ENCODE measurements at regions not wholly inside any gene's neighbourhood (a gene's known extent, or its start where the extent isn't known, plus 50 kb on each side); places are given as distances from the start of the nearest gene placed in this dataset.

DNA sequence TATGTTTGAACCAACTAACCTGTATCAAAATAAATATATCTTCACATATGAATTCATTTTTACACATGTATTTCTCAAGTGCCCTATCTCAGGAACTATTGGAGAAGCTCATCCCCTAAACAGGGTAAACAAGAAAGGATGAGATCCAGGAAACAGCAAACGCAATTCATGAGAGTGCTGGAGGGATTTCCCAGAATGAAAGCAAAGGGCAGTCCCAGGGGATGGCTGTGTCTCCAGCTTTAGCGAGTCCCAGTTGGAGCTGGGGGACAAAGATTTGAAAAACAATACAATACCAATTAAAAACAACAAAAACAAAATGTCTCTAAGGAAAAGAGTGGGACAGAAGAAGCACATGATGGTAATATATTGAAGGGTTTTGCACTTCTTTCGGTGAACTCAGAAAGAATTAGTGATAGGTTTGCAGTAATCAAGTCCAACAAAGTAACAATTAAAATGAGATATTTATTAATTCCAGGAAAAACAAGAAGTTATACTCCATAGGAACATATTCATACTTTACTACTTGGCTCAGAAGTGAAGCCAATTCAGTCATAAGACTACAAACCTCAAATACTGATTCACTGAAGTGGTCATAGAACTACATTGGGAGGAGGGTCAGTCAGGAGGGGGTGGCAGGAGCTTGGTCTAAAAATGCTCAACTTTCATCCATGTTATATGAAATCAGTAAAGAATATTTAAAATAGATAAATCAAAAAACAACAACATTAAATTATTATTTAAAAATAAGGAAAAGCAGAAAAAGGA, 73.1 kb upstream of the PDE1A start:
- H2AFZ ChIP-seq (ENCODE audit: low read length): no peak overlapping the region
- no peaks in the 10 kb centered on the region for H3K36me3 ChIP-seq (replicated peaks in 1 of 2; ENCODE audit: control insufficient read depth in 2 of 2, insufficient read depth in 2 of 2, low read length in 2 of 2)
- H3K23ac ChIP-seq (ENCODE audit: low read depth, low read length, poor library complexity): no peak overlapping the region
- H3K4me2 ChIP-seq (ENCODE audit: insufficient read depth, low read length, poor library complexity, severe bottlenecking): no peak overlapping the region
- H3K27me3 ChIP-seq (ENCODE audit: control insufficient read depth in 3 of 3, insufficient read depth in 3 of 3, low read depth in 1 of 3, low read length in 3 of 3): no peaks in the 10 kb centered on the region
- no peak overlapping the region for H2BK15ac ChIP-seq (ENCODE audit: low read length)
- H3K79me1 ChIP-seq (ENCODE audit: low read depth, low read length): no peaks in the 10 kb centered on the region
- H3K4me3 ChIP-seq (ENCODE audit: low read length in 2 of 2): no peak overlapping the region
- no peak overlapping the region for H2BK12ac ChIP-seq (ENCODE audit: low read length)
- no peak for DNase-seq (ENCODE audit: low spot score)
- H3K27ac ChIP-seq (replicated peaks; ENCODE audit: low read length): no peak overlapping the region
- H4K8ac ChIP-seq (ENCODE audit: low read depth, low read length): no peak overlapping the region
- no peak overlapping the region for H3K14ac ChIP-seq (ENCODE audit: low read length)
- H3K18ac ChIP-seq (ENCODE audit: low read length): no peak overlapping the region
- H4K91ac ChIP-seq (ENCODE audit: low read depth, low read length, poor library complexity): no peak overlapping the region
- peaks cover 0 to 15% of the 10 kb centered on the region in 2 donors for H3K9me3 ChIP-seq (replicated peaks in 1 of 2; ENCODE audit: control insufficient read depth in 2 of 2, insufficient read depth in 1 of 2, low read depth in 1 of 2, low read length in 2 of 2)
- H3K9ac ChIP-seq (ENCODE audit: low read depth, low read length, poor library complexity): no peak overlapping the region
- peaks cover 0 to 5% of the 10 kb centered on the region in 2 donors for H3K4me1 ChIP-seq (ENCODE audit: control insufficient read depth in 2 of 2, insufficient read depth in 1 of 2, low read depth in 1 of 2, low read length in 2 of 2)
- H2BK120ac ChIP-seq (ENCODE audit: low read depth, low read length): no peak overlapping the region
- H3K4ac ChIP-seq (ENCODE audit: low read length): no peak overlapping the region
- H2AK5ac ChIP-seq (ENCODE audit: low read depth, low read length): no peak overlapping the region
- WGBS, 2 donors (ENCODE audit: extremely low coverage in 2 of 2, insufficient read length in 2 of 2, insufficient replicate concordance in 1 of 2): no CpG with 5 or more reads among the region's 3 CpGs
- H2BK5ac ChIP-seq (ENCODE audit: low read length): no peak overlapping the region

DNA sequence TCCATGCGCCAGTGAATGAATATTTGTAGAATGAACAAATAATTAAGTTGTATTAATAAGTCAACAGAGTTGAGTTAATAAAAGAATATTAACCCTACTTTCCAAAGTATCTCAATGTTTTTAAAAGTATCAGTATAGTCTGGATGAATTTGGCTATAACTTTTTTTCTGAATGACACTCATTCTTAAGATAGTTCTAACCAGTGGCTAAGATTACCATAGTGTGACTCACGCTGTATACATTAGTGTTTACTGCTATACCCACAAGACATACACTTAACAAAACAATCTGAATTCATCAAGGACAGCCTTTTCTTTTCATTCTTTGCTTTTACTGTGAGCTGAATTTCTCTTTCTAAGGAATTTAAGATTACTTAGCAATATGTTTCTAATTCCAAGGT, 77.0 kb upstream of the PDE1A start:
- H2BK12ac ChIP-seq (ENCODE audit: low read length): no peak overlapping the region
- WGBS, 2 donors (ENCODE audit: extremely low coverage in 2 of 2, insufficient read length in 2 of 2, insufficient replicate concordance in 1 of 2): no CpG with 5 or more reads among the region's 2 CpGs
- no peak overlapping the region for H3K4ac ChIP-seq (ENCODE audit: low read length)
- H3K79me1 ChIP-seq (ENCODE audit: low read depth, low read length): no peaks in the 10 kb centered on the region
- no peak overlapping the region for H2BK15ac ChIP-seq (ENCODE audit: low read length)
- no peak overlapping the region for H2AK5ac ChIP-seq (ENCODE audit: low read depth, low read length)
- no peak overlapping the region for H3K14ac ChIP-seq (ENCODE audit: low read length)
- H2BK120ac ChIP-seq (ENCODE audit: low read depth, low read length): no peak overlapping the region
- no peak overlapping the region for H3K18ac ChIP-seq (ENCODE audit: low read length)
- peaks cover 0 to 8% of the 10 kb centered on the region in 2 donors for H3K9me3 ChIP-seq (replicated peaks in 1 of 2; ENCODE audit: control insufficient read depth in 2 of 2, insufficient read depth in 1 of 2, low read depth in 1 of 2, low read length in 2 of 2)
- H3K4me2 ChIP-seq (ENCODE audit: insufficient read depth, low read length, poor library complexity, severe bottlenecking): no peak overlapping the region
- no peak overlapping the region for H3K27ac ChIP-seq (replicated peaks; ENCODE audit: low read length)
- no peak overlapping the region for H2AFZ ChIP-seq (ENCODE audit: low read length)
- H3K9ac ChIP-seq (ENCODE audit: low read depth, low read length, poor library complexity): no peak overlapping the region
- H3K4me1 ChIP-seq (ENCODE audit: control insufficient read depth in 2 of 2, insufficient read depth in 1 of 2, low read depth in 1 of 2, low read length in 2 of 2): peaks cover 3 to 28% of the 10 kb centered on the region in 2 donors
- H3K23ac ChIP-seq (ENCODE audit: low read depth, low read length, poor library complexity): no peak overlapping the region
- H3K27me3 ChIP-seq (ENCODE audit: control insufficient read depth in 3 of 3, insufficient read depth in 3 of 3, low read depth in 1 of 3, low read length in 3 of 3): no peaks in the 10 kb centered on the region
- H2BK5ac ChIP-seq (ENCODE audit: low read length): no peak overlapping the region
- no peak overlapping the region for H3K4me3 ChIP-seq (ENCODE audit: low read length in 2 of 2)
- no peak for DNase-seq (ENCODE audit: low spot score)
- no peak overlapping the region for H4K91ac ChIP-seq (ENCODE audit: low read depth, low read length, poor library complexity)
- H3K36me3 ChIP-seq (replicated peaks in 1 of 2; ENCODE audit: control insufficient read depth in 2 of 2, insufficient read depth in 2 of 2, low read length in 2 of 2): no peaks in the 10 kb centered on the region
- H4K8ac ChIP-seq (ENCODE audit: low read depth, low read length): no peak overlapping the region

DNA sequence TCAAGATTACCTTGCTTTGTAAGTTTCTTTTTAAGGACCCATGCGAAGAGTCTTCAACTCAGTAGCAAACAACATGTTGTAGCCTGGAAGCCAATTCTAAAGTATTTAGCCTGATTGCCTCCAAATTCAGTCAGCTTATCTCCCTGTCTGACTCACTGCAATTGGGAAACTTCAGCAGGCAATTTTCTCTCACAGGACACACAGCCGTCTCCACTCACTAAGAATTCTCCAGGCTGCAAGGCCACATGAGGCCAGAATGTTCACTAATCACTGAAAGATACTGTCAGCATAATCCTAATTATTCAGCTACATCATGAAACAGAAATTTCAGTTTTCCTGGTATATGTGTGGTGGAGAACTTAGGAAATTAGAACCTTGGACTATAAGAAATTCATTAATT, 78.1 kb upstream of the PDE1A start:
- H2BK12ac ChIP-seq (ENCODE audit: low read length): no peak overlapping the region
- no peak overlapping the region for H2AFZ ChIP-seq (ENCODE audit: low read length)
- H4K91ac ChIP-seq (ENCODE audit: low read depth, low read length, poor library complexity): no peak overlapping the region
- no peak overlapping the region for H3K18ac ChIP-seq (ENCODE audit: low read length)
- no peaks in the 10 kb centered on the region for H3K27me3 ChIP-seq (ENCODE audit: control insufficient read depth in 3 of 3, insufficient read depth in 3 of 3, low read depth in 1 of 3, low read length in 3 of 3)
- H4K8ac ChIP-seq (ENCODE audit: low read depth, low read length): no peak overlapping the region
- H3K4me3 ChIP-seq (ENCODE audit: low read length in 2 of 2): no peak overlapping the region
- H3K9ac ChIP-seq (ENCODE audit: low read depth, low read length, poor library complexity): no peak overlapping the region
- no peaks in the 10 kb centered on the region for H3K79me1 ChIP-seq (ENCODE audit: low read depth, low read length)
- H3K4ac ChIP-seq (ENCODE audit: low read length): no peak overlapping the region
- DNase-seq (ENCODE audit: low spot score): no peak
- peaks cover 3 to 28% of the 10 kb centered on the region in 2 donors for H3K4me1 ChIP-seq (ENCODE audit: control insufficient read depth in 2 of 2, insufficient read depth in 1 of 2, low read depth in 1 of 2, low read length in 2 of 2)
- no peak overlapping the region for H3K4me2 ChIP-seq (ENCODE audit: insufficient read depth, low read length, poor library complexity, severe bottlenecking)
- no CpG with 5 or more reads among the region's 2 CpGs for WGBS, 2 donors (ENCODE audit: extremely low coverage in 2 of 2, insufficient read length in 2 of 2, insufficient replicate concordance in 1 of 2)
- H3K9me3 ChIP-seq (replicated peaks in 1 of 2; ENCODE audit: control insufficient read depth in 2 of 2, insufficient read depth in 1 of 2, low read depth in 1 of 2, low read length in 2 of 2): peaks cover 0 to 6% of the 10 kb centered on the region in 2 donors
- H2AK5ac ChIP-seq (ENCODE audit: low read depth, low read length): no peak overlapping the region
- no peak overlapping the region for H2BK5ac ChIP-seq (ENCODE audit: low read length)
- no peaks in the 10 kb centered on the region for H3K36me3 ChIP-seq (replicated peaks in 1 of 2; ENCODE audit: control insufficient read depth in 2 of 2, insufficient read depth in 2 of 2, low read length in 2 of 2)
- H2BK120ac ChIP-seq (ENCODE audit: low read depth, low read length): no peak overlapping the region
- no peak overlapping the region for H3K23ac ChIP-seq (ENCODE audit: low read depth, low read length, poor library complexity)
- H3K27ac ChIP-seq (replicated peaks; ENCODE audit: low read length): peak overlapping the region; percentile 20
- H2BK15ac ChIP-seq (ENCODE audit: low read length): no peak overlapping the region
- H3K14ac ChIP-seq (ENCODE audit: low read length): no peak overlapping the region

DNA sequence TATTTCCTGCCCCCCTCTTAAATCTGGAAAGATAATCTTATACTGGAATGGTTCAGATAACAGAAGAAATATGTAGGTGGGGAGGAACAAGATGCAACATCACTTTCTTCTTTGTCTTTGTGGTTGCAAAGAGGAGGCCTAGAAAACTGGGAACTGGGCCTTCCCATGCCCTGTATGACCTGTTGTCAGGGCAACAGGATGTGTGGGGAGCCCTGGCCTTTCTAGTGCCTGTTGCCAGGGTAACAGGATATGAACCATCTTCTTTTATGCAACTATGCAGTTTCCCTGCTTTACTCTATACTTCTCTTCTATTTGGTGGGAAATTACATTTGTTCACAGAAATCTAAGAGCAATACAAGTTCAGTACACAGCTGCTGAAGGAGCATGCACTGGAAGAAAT, 79.8 kb upstream of the PDE1A start:
- Histone ChIP-seq H3K14ac (ENCODE audit: low read length) (no peak overlapping the region), H3K9ac (ENCODE audit: low read depth, low read length, poor library complexity) (no peak overlapping the region), H2BK120ac (ENCODE audit: low read depth, low read length) (no peak overlapping the region), H2BK15ac (ENCODE audit: low read length) (no peak overlapping the region), H3K23ac (ENCODE audit: low read depth, low read length, poor library complexity) (no peak overlapping the region), H2AK5ac (ENCODE audit: low read depth, low read length) (no peak overlapping the region), H3K4me3 (ENCODE audit: low read length in 2 of 2) (no peak overlapping the region), H3K4ac (ENCODE audit: low read length) (no peak overlapping the region), H3K79me1 (ENCODE audit: low read depth, low read length) (no peaks in the 10 kb centered on the region), H3K36me3 (replicated peaks in 1 of 2; ENCODE audit: control insufficient read depth in 2 of 2, insufficient read depth in 2 of 2, low read length in 2 of 2) (no peaks in the 10 kb centered on the region), H3K27ac (replicated peaks; ENCODE audit: low read length) (no peak overlapping the region), H3K4me1 (ENCODE audit: control insufficient read depth in 2 of 2, insufficient read depth in 1 of 2, low read depth in 1 of 2, low read length in 2 of 2) (peaks cover 3 to 28% of the 10 kb centered on the region in 2 donors), H3K27me3 (ENCODE audit: control insufficient read depth in 3 of 3, insufficient read depth in 3 of 3, low read depth in 1 of 3, low read length in 3 of 3) (no peaks in the 10 kb centered on the region), H2BK12ac (ENCODE audit: low read length) (no peak overlapping the region), H3K9me3 (replicated peaks in 1 of 2; ENCODE audit: control insufficient read depth in 2 of 2, insufficient read depth in 1 of 2, low read depth in 1 of 2, low read length in 2 of 2) (peaks cover 0 to 3% of the 10 kb centered on the region in 2 donors), H3K4me2 (ENCODE audit: insufficient read depth, low read length, poor library complexity, severe bottlenecking) (no peak overlapping the region), H2AFZ (ENCODE audit: low read length) (no peak overlapping the region), H2BK5ac (ENCODE audit: low read length) (no peak overlapping the region), H4K91ac (ENCODE audit: low read depth, low read length, poor library complexity) (no peak overlapping the region), H4K8ac (ENCODE audit: low read depth, low read length) (no peak overlapping the region), H3K18ac (ENCODE audit: low read length) (no peak overlapping the region)
- DNase-seq (ENCODE audit: low spot score): no peak

Data from neuronal stem cell (in vitro differentiated cells).